ENCODE measurements at regions not wholly inside any gene's neighbourhood (a gene's known extent, or its start where the extent isn't known, plus 50 kb on each side); places are given as distances from the start of the nearest gene placed in this dataset.
"Not testable (repeated sequence)": the region's sequence is repeated elsewhere in the genome, so short reads cannot be mapped to it uniquely, and the experiment has no call there.

GRCh38 chr4:123675567-123675966, 279.0 kb downstream of the SPRY1 start:
- H3K4me1 ChIP-seq: peaks cover 19% of the 10 kb centered on the region
- TF ChIP-seq, protein P1, sequence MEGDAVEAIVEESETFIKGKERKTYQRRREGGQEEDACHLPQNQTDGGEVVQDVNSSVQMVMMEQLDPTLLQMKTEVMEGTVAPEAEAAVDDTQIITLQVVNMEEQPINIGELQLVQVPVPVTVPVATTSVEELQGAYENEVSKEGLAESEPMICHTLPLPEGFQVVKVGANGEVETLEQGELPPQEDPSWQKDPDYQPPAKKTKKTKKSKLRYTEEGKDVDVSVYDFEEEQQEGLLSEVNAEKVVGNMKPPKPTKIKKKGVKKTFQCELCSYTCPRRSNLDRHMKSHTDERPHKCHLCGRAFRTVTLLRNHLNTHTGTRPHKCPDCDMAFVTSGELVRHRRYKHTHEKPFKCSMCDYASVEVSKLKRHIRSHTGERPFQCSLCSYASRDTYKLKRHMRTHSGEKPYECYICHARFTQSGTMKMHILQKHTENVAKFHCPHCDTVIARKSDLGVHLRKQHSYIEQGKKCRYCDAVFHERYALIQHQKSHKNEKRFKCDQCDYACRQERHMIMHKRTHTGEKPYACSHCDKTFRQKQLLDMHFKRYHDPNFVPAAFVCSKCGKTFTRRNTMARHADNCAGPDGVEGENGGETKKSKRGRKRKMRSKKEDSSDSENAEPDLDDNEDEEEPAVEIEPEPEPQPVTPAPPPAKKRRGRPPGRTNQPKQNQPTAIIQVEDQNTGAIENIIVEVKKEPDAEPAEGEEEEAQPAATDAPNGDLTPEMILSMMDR (IDR thresholded peaks at IDR 0.05): no peak
- intact Hi-C loops (cut with DNase I): loop anchor here in 1 of 2 donors (5.0 to 10.0 kb wide), 2 partner anchors 259 to 278 kb away; partner anchors contain the start of gene SPRY1
- peak overlapping the region; percentile 35 for H3K4me3 ChIP-seq
- H3K36me3 ChIP-seq (ENCODE audit: insufficient read depth in 1 of 2, low read depth in 1 of 2): no peaks in the 10 kb centered on the region
- WGBS, 3 donors: 58 to 75% (median 64%) methylated on average over 1 of the region's 1 CpG
- DNase-seq (no peak), ATAC-seq (peak in 1 of 4 donors; percentile 38)
- H3K27me3 ChIP-seq (ENCODE audit: insufficient read depth in 3 of 3, low read length in 2 of 3): no peaks in the 10 kb centered on the region
- H3K9me3 ChIP-seq: no peaks in the 10 kb centered on the region
- H3K27ac ChIP-seq: peak overlapping the region; percentile 57

GRCh38 chr4:123676071-123676889, 279.7 kb downstream of the SPRY1 start:
- 54 to 63% (median 60%) methylated on average over 5 of the region's 5 CpGs for WGBS, 3 donors
- H3K27me3 ChIP-seq (ENCODE audit: insufficient read depth in 3 of 3, low read length in 2 of 3): no peaks in the 10 kb centered on the region
- peaks cover 19% of the 10 kb centered on the region for H3K4me1 ChIP-seq
- H3K4me3 ChIP-seq: peak overlapping the region; percentile 46
- no peak overlapping the region for H3K27ac ChIP-seq
- ATAC-seq (peak in 1 of 4 donors; percentile 19), DNase-seq (no peak)
- no peaks in the 10 kb centered on the region for H3K9me3 ChIP-seq
- intact Hi-C loops (cut with DNase I): loop anchor here in 1 of 2 donors (5.0 to 10.0 kb wide), 2 partner anchors 259 to 279 kb away; partner anchors contain the start of gene SPRY1
- no peaks in the 10 kb centered on the region for H3K36me3 ChIP-seq (ENCODE audit: insufficient read depth in 1 of 2, low read depth in 1 of 2)
- TF ChIP-seq, protein P1 (IDR thresholded peaks at IDR 0.05): no peak

DNA sequence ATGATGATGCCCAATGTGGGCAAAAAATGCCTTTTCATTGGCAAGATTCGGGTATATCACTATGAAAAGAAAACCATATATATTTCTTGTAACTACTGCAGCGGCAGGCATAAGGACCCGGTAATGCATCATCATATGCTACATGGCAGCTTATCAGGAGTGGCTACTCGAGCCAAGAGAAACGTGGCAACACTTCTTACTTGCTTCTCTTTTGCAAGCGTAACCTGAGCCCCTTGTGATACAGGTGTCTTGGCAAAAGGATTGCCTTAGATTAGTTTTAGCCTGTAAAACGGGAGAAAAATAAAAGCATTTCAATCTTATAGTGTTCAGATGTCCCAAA, 280.3 kb downstream of the SPRY1 start:
- DNase-seq: peak in 1 of 2 donors; percentile 24
- peaks cover 19% of the 10 kb centered on the region for H3K4me1 ChIP-seq
- peak; percentile 76 to 91 (median 91) for ATAC-seq
- no peaks in the 10 kb centered on the region for H3K9me3 ChIP-seq
- TF ChIP-seq, protein P1 (IDR thresholded peaks at IDR 0.05): no peak
- H3K36me3 ChIP-seq (ENCODE audit: insufficient read depth in 1 of 2, low read depth in 1 of 2): no peaks in the 10 kb centered on the region
- no peak overlapping the region for H3K27ac ChIP-seq
- no peaks in the 10 kb centered on the region for H3K27me3 ChIP-seq (ENCODE audit: insufficient read depth in 3 of 3, low read length in 2 of 3)
- WGBS, 3 donors: 22 to 46% (median 31%) methylated on average over 7 of the region's 7 CpGs
- intact Hi-C loops (cut with DNase I): loop anchor here in 1 of 2 donors (5.0 to 10.0 kb wide), 2 partner anchors 258 to 280 kb away; partner anchors contain the start of gene SPRY1
- H3K4me3 ChIP-seq: peak overlapping the region; percentile 46

- intact Hi-C loops (cut with DNase I): no loop called here
- 91 to 94% (median 92%) methylated on average over 2 of the region's 2 CpGs for WGBS, 3 donors
- no peaks in the 10 kb centered on the region for H3K27me3 ChIP-seq (ENCODE audit: insufficient read depth in 3 of 3, low read length in 2 of 3)
- TF ChIP-seq, protein P1 (IDR thresholded peaks at IDR 0.05): no peak
- no peak for DNase-seq
- H3K4me1 ChIP-seq: no peaks in the 10 kb centered on the region
- no peak overlapping the region for H3K27ac ChIP-seq
- no peak overlapping the region for H3K4me3 ChIP-seq
- no peaks in the 10 kb centered on the region for H3K36me3 ChIP-seq (ENCODE audit: insufficient read depth in 1 of 2, low read depth in 1 of 2)
- no peak for ATAC-seq
- H3K9me3 ChIP-seq: no peaks in the 10 kb centered on the region
Measured at GRCh38 chr4:123682931-123683330, 286.3 kb downstream of the SPRY1 start.

DNA sequence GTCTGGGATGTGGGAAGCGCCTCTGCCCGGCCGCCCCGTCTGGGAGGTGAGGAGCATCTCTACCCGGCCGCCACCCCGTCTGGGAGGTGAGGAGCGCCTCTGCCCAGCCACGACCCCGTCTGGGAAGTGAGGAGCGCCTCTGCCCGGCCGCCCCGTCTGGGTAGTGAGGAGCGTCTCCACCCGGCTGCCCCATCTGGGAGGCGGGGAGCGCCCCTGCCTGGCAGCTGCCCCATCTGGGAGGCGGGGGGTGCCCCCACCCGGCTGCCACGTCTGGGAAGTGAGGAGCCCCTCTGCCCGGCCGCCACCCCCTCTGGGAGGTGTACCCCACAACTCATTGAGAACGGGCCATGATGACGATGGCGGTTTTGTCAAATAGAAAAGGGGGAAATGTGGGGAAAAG, 288.3 kb downstream of the SPRY1 start:
- H3K36me3 ChIP-seq (ENCODE audit: insufficient read depth in 1 of 2, low read depth in 1 of 2); intact Hi-C loops (cut with DNase I); H3K27me3 ChIP-seq (ENCODE audit: insufficient read depth in 3 of 3, low read length in 2 of 3); H3K4me1 ChIP-seq; H3K27ac ChIP-seq; H3K9me3 ChIP-seq; DNase-seq; H3K4me3 ChIP-seq; ATAC-seq: not testable (repeated sequence)
- 95 to 97% (median 97%) methylated on average over 14 to 26 of the region's 26 CpGs for WGBS, 3 donors

DNA sequence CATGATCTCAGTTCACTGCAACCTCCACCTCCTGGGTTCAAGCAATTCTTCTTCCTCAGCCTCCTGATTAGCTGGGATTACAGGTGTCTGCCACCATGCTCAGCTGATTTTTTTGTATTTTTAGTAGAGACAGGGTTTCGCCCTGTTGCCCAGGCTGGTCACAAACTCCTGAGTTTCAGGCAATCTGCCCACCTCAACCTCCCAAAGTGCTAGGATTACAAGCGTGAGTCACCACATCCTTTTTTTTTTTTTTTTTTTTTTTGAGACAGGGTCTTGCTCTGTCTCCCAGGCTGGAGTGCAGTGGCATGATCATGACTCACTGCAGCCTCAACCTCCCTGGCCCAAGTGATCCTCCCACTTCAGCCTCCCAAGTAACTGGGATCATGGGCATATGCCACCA, 298.9 kb downstream of the SPRY1 start:
- H3K4me1 ChIP-seq; ATAC-seq; H3K9me3 ChIP-seq; H3K27me3 ChIP-seq (ENCODE audit: insufficient read depth in 3 of 3, low read length in 2 of 3); DNase-seq; intact Hi-C loops (cut with DNase I); H3K36me3 ChIP-seq (ENCODE audit: insufficient read depth in 1 of 2, low read depth in 1 of 2); H3K4me3 ChIP-seq; H3K27ac ChIP-seq: not testable (repeated sequence)
- WGBS, 3 donors: 92 to 100% (median 97%) methylated on average over 2 of the region's 2 CpGs

Data from psoas muscle (tissue), 7 donors.